ENCODE measurements at regions not wholly inside any gene's neighbourhood (a gene's known extent, or its start where the extent isn't known, plus 50 kb on each side); places are given as distances from the start of the nearest gene placed in this dataset.

- TF ChIP-seq CTCF (IDR thresholded peaks at IDR 0.05; ENCODE audit: poor library complexity) (no peak), EZH2phosphoT487 (IDR thresholded peaks at IDR 0.05; ENCODE audit: low read depth, severe bottlenecking, unreplicated experiment) (no peak)
Measured at GRCh38 chr7:50943482-50943881, 160.8 kb upstream of the GRB10 start.
